SK-N-SH (cell line): ENCODE measurements at regions not wholly inside any gene's neighbourhood (a gene's known extent, or its start where the extent isn't known, plus 50 kb on each side); places are given as distances from the start of the nearest gene placed in this dataset.

Source experiments
- CTCF ChIA-PET: fragments of 300-600, 350-600 bp; formaldehyde crosslinking; extraction: SDS; loops from one replicate; lab custom pipeline; 2021; lab: Yijun Ruan, JAX
- POLR2A ChIA-PET: fragments of 350-600 bp; sonication (Branson Sonifier 250); formaldehyde crosslinking; extraction: SDS; loops from one replicate; lab custom pipeline; 2020; ENCODE audit warnings: antibody characterized with exemption, inconsistent platforms; lab: Yijun Ruan, JAX
- DNase-seq: peaks from one replicate; pipeline ENCODE4 v3.0.0; 2012
- H2AFZ ChIP-seq: fragments of 200-600 bp; sonication (generic); 2 replicates; pipeline ENCODE4 v1.8.1; 2016; ENCODE audit warnings: antibody characterized with exemption, mild to moderate bottlenecking, low read depth
- H3F3A ChIP-seq: fragments of 200-600 bp; sonication (generic); replicated peaks from 2 replicates; pipeline ENCODE3; 2016; ENCODE audit warnings: antibody characterized with exemption, mild to moderate bottlenecking; ENCODE audit not compliant: insufficient read depth
- H3K27ac ChIP-seq, 2 experiments: fragments of 200-500 bp in 1 of 2; fragments of 200-600 bp in 1 of 2; sonication (Bioruptor generic) in 1 of 2; sonication (generic), shearing (Covaris generic) in 1 of 2; 2 replicates each; pipeline versions ENCODE4 v1.5.1 to v1.6.1; 2014 to 2016; ENCODE audit warnings: low read depth in 2 of 2, inconsistent platforms in 1 of 2, low read length in 1 of 2, mild to moderate bottlenecking in 1 of 2, mixed read lengths in 1 of 2
- H3K27me3 ChIP-seq: fragments of 200-600 bp; sonication (generic), shearing (Covaris generic); 2 replicates; pipeline ENCODE4 v1.6.1; 2016; ENCODE audit warnings: mixed run types; ENCODE audit not compliant: insufficient read depth
- H3K36me3 ChIP-seq, 2 experiments: fragments of 200-500 bp in 1 of 2; fragments of 200-600 bp in 1 of 2; sonication (Bioruptor generic) in 1 of 2; sonication (generic) in 1 of 2; replicated peaks in 1 of 2; 2 replicates each; pipeline versions ENCODE3 to v1.5.1; 2014 to 2016; ENCODE audit warnings: low read length in 1 of 2, mild to moderate bottlenecking in 1 of 2; ENCODE audit not compliant: insufficient read depth in 2 of 2, control insufficient read depth in 1 of 2
- H3K4me1 ChIP-seq, 2 experiments: fragments of 200-500 bp in 1 of 2; fragments of 200-600 bp in 1 of 2; sonication (Bioruptor generic) in 1 of 2; sonication (generic), shearing (Covaris generic) in 1 of 2; 2 replicates each; pipeline versions ENCODE4 v1.5.1 to v1.6.1; 2014 to 2016; ENCODE audit warnings: low read depth in 1 of 2, low read length in 1 of 2, mixed run types in 1 of 2; ENCODE audit not compliant: insufficient read depth in 2 of 2, control insufficient read depth in 1 of 2
- H3K4me2 ChIP-seq: fragments of 200-600 bp; sonication (generic), shearing (Covaris generic); 2 replicates; pipeline ENCODE4 v1.6.1; 2017; ENCODE audit warnings: mixed run types
- H3K4me3 ChIP-seq, 2 experiments: fragments of 200-500 bp in 1 of 2; fragments of 200-600 bp in 1 of 2; sonication (Bioruptor generic) in 1 of 2; sonication (generic), shearing (Covaris generic) in 1 of 2; 2 replicates each; pipeline versions ENCODE4 v1.5.1 to v1.8.1; 2014 to 2016; ENCODE audit warnings: low read depth in 2 of 2, inconsistent platforms in 1 of 2, low read length in 1 of 2, mild to moderate bottlenecking in 1 of 2, mixed read lengths in 1 of 2, moderate library complexity in 1 of 2
- H3K79me2 ChIP-seq: fragments of 200-600 bp; sonication (generic); 2 replicates; pipeline ENCODE4 v1.8.1; 2017; ENCODE audit warnings: mild to moderate bottlenecking; ENCODE audit not compliant: insufficient read depth
- H3K9ac ChIP-seq: fragments of 200-600 bp; sonication (generic); 2 replicates; pipeline ENCODE4 v1.6.1; 2017; ENCODE audit warnings: mixed run types
- H3K9me2 ChIP-seq: fragments of 200-600 bp; sonication (generic); 2 replicates; pipeline ENCODE4 v1.6.1; 2017; ENCODE audit warnings: mixed run types
- H3K9me3 ChIP-seq: fragments of 200-600 bp; sonication (generic); 2 replicates; pipeline ENCODE4 v1.6.1; 2017; ENCODE audit warnings: mixed run types, mild to moderate bottlenecking, moderate library complexity
- H4K20me1 ChIP-seq: fragments of 200-600 bp; sonication (generic); 2 replicates; pipeline ENCODE4 v1.6.1; 2017; ENCODE audit warnings: mild to moderate bottlenecking, mixed run types; ENCODE audit not compliant: insufficient read depth
- CHD2 ChIP-seq: fragments of 150-350 bp; IDR thresholded peaks from 2 replicates; pipeline ENCODE4 v1.6.1; 2018; ENCODE audit warnings: low read length; ENCODE audit not compliant: partially characterized antibody
- CTCF ChIP-seq: fragments of 200-600 bp; sonication (generic); IDR thresholded peaks from 2 replicates; pipeline ENCODE4 v1.6.1; 2017; ENCODE audit warnings: antibody characterized with exemption, mild to moderate bottlenecking, moderate library complexity
- FOXM1 ChIP-seq: IDR thresholded peaks from 2 replicates; pipeline ENCODE4 v1.4.0; 2012; ENCODE audit warnings: low read depth, mild to moderate bottlenecking
- GATA2 ChIP-seq: sonication (generic); formaldehyde crosslinking; IDR thresholded peaks from 2 replicates; pipeline ENCODE4 v1.5.0; 2020; ENCODE audit warnings: mild to moderate bottlenecking, missing genetic modification reagents
- POLR2AphosphoS5 ChIP-seq: IDR thresholded peaks from 2 replicates; pipeline ENCODE4 v1.6.1; 2012; ENCODE audit warnings: low read depth, low read length
- RAD21 ChIP-seq: IDR thresholded peaks from 2 replicates; pipeline ENCODE4 v1.6.1; 2012; ENCODE audit warnings: mild to moderate bottlenecking, low read length
- RCOR1 ChIP-seq: fragments of 150-350 bp; IDR thresholded peaks from 2 replicates; pipeline ENCODE4 v1.6.1; 2017; ENCODE audit warnings: antibody characterized with exemption, low read length
- RFX5 ChIP-seq: IDR thresholded peaks from 2 replicates; pipeline ENCODE4 v1.6.1; 2012; ENCODE audit warnings: mild to moderate bottlenecking, improper control_type of control experiment, low read length
- RXRA ChIP-seq: IDR thresholded peaks from 2 replicates; pipeline ENCODE4 v1.4.0; 2012; ENCODE audit warnings: low read depth, mild to moderate bottlenecking, borderline replicate concordance
- SIN3A ChIP-seq: IDR thresholded peaks from 2 replicates; pipeline ENCODE4 v1.6.1; 2012; ENCODE audit warnings: low read depth, mild to moderate bottlenecking, low read length, moderate library complexity, borderline replicate concordance
- SMC3 ChIP-seq: IDR thresholded peaks from 2 replicates; pipeline ENCODE4 v1.6.1; 2012; ENCODE audit warnings: low read depth, low read length, improper control_type of control experiment
- TEAD4 ChIP-seq: IDR thresholded peaks from 2 replicates; pipeline ENCODE4 v1.4.0; 2012; ENCODE audit warnings: mild to moderate bottlenecking, borderline replicate concordance; ENCODE audit not compliant: insufficient read depth
- USF1 ChIP-seq: IDR thresholded peaks from 2 replicates; pipeline ENCODE4 v1.4.0; 2012; ENCODE audit warnings: low read depth, borderline replicate concordance
- USF2 ChIP-seq: fragments of 150-350 bp; IDR thresholded peaks from 2 replicates; pipeline ENCODE4 v1.6.1; 2017; ENCODE audit warnings: antibody characterized with exemption, low read length, low read depth, borderline replicate concordance
- YY1 ChIP-seq: IDR thresholded peaks from 2 replicates; pipeline ENCODE4 v1.4.0; 2012; ENCODE audit warnings: low read depth, mild to moderate bottlenecking
- ZBTB33 ChIP-seq: IDR thresholded peaks from 2 replicates; pipeline ENCODE4 v1.4.0; 2012; ENCODE audit warnings: low read depth, borderline replicate concordance
- WGBS: methylation state at CpG from one replicate; pipeline ENCODE4 v1.1.6; 2017; ENCODE audit warnings: low lambda C conversion rate; 5-methylcytosine and 5-hydroxymethylcytosine counted together

GRCh38 chr9:23120630-23121029, 674.0 kb downstream of the DMRTA1 start:
- POLR2A ChIA-PET: no interaction called here

GRCh38 chr9:23123048-23123632, 676.5 kb downstream of the DMRTA1 start:
- ChIA-PET CTCF (interaction anchor here (0.8 to 2.1 kb wide), 6 partner anchors 13 to 1379 kb away, joined by 3 to 10 read pairs (median 5); no protein-coding TSS in a partner anchor), POLR2A (no interaction called here)
- Histone ChIP-seq H3K9me2 (no peaks in the 10 kb centered on the region; the same call in 1 of the 2 replicates), H3F3A (no peaks in the 10 kb centered on the region), H3K27me3 (no peaks in the 10 kb centered on the region), H3K4me3 (no peak overlapping the region; a peak in 1 of 4 replicates), H3K4me2 (no peak overlapping the region), H3K9me3 (no peaks in the 10 kb centered on the region), H3K27ac (no peak overlapping the region), H4K20me1 (no peaks in the 10 kb centered on the region), H3K9ac (no peak overlapping the region), H3K4me1 (no peaks in the 10 kb centered on the region), H3K36me3 (no peaks in the 10 kb centered on the region), H3K79me2 (no peaks in the 10 kb centered on the region), H2AFZ (no peak overlapping the region)
- 16% methylated on average over 5 of the region's 5 CpGs for WGBS
- peak; percentile 13 for DNase-seq
- TF ChIP-seq SIN3A: no peak
- no peak for TF ChIP-seq USF2
- peak; percentile 52 for TF ChIP-seq SMC3
- TF ChIP-seq GATA2 (CRISPR knock-in tag): no peak
- peak; percentile 68 for TF ChIP-seq RAD21
- TF ChIP-seq FOXM1: no peak
- TF ChIP-seq RFX5: no peak
- no peak for TF ChIP-seq YY1
- TF ChIP-seq CTCF: peak; percentile 80

More at GRCh38 chr9:23120630-23121029, 674.0 kb downstream of the DMRTA1 start:
- H3K27me3 ChIP-seq: no peaks in the 10 kb centered on the region
- no peak overlapping the region for H3K9ac ChIP-seq
- CTCF ChIA-PET: interaction anchor here (0.6 kb wide), 1 partner anchor 90 kb away, joined by 3 read pairs; no protein-coding TSS in a partner anchor
- H3K4me3 ChIP-seq: no peak overlapping the region
- H3K79me2 ChIP-seq: no peaks in the 10 kb centered on the region
- no peaks in the 10 kb centered on the region for H3K9me3 ChIP-seq
- no peaks in the 10 kb centered on the region; the same call in 1 of the 2 replicates for H3K9me2 ChIP-seq
- H3K4me2 ChIP-seq: no peak overlapping the region
- H3K27ac ChIP-seq: no peak overlapping the region
- no peak overlapping the region for H2AFZ ChIP-seq
- no peaks in the 10 kb centered on the region for H4K20me1 ChIP-seq
- 43% methylated on average over 3 of the region's 3 CpGs for WGBS
- no peaks in the 10 kb centered on the region for H3K4me1 ChIP-seq
- no peaks in the 10 kb centered on the region for H3K36me3 ChIP-seq
- DNase-seq: no peak
- TF ChIP-seq POLR2AphosphoS5 (no peak), USF1 (no peak), SIN3A (no peak), USF2 (no peak), ZBTB33 (no peak), RXRA (no peak), CHD2 (no peak), RCOR1 (no peak), TEAD4 (no peak), RAD21 (no peak)
- no peaks in the 10 kb centered on the region for H3F3A ChIP-seq
